ENCODE measurements at regions not wholly inside any gene's neighbourhood (a gene's known extent, or its start where the extent isn't known, plus 50 kb on each side); places are given as distances from the start of the nearest gene placed in this dataset.

- TF ChIP-seq POLR2AphosphoS5 (IDR thresholded peaks at IDR 0.05; ENCODE audit: borderline replicate concordance, low read depth, low read length) (no peak), EZH2 (IDR thresholded peaks at IDR 0.05) (no peak), FOXP2 (optimal IDR thresholded peaks at IDR 0.05; ENCODE audit: control extremely low read depth, extremely low read length, insufficient read depth) (no peak)
Measured at GRCh38 chr14:106613256-106613655, 1086.9 kb downstream of the TMEM121 start.

Measured in SK-N-MC (cell line).